ENCODE measurements at regions not wholly inside any gene's neighbourhood (a gene's known extent, or its start where the extent isn't known, plus 50 kb on each side); places are given as distances from the start of the nearest gene placed in this dataset.

- DNase-seq (no peak), ATAC-seq (no peak)
Observed at GRCh38 chr16:8374586-8375231, 215.6 kb downstream of the TMEM114 start.

DNA sequence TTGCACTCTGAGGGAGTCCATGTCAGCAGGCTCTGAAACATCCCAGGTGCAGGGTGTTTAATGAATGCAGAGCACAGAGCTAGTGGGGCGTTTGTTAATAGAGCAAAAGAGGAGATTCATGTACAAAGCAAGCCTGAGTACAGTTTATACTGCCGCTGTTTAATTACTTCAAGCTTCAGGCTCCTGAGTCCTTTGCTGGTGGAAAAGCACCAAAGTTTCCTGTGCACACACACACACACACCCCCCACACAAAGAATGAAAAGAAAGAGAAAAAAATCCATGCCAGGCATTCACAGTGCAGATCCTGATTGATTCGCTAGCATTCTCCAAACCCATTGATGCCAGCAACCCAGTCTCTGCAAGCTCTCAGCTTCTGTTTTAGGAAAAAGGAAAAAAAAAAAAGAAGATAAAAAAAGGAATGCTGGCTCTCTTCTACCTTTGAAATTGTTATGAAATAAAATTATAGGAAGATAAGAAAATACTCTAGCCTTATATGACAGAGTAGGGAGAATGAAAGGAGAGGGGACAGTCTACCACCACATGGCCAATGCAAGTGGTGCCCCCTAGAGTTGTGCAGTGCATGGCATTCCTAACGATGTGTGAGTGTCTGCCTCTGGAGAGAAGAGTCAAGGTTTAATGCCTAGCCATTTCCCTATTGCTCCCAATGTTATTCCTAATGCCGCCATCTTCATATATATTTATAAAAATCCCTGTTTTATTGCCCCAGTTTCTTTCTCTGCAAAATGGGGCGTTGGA, 216.5 kb downstream of the TMEM114 start:
- no peak for ATAC-seq

DNA sequence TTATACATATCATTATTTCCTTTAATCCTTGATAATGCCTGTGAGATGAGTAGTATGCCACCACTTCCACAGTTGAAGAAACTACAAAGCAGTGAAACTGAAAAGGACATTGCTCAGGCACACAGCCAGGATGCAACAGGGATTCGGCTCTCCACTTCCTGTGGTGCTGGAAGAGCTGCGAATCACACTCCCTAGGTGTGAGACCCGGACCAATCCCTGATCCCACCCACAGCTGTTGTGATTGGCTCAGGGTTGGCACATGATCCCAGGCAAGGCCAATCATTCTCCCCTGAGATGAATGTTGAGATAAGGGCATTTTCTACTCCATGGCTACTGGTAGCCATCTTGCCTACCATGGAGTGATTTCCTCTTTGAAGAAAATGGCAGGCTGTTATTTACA, 218.2 kb downstream of the TMEM114 start:
- no peak for DNase-seq
- no peak for ATAC-seq

More for the DNA sequence above, 216.5 kb downstream of the TMEM114 start:
- DNase-seq, result no peak

DNA sequence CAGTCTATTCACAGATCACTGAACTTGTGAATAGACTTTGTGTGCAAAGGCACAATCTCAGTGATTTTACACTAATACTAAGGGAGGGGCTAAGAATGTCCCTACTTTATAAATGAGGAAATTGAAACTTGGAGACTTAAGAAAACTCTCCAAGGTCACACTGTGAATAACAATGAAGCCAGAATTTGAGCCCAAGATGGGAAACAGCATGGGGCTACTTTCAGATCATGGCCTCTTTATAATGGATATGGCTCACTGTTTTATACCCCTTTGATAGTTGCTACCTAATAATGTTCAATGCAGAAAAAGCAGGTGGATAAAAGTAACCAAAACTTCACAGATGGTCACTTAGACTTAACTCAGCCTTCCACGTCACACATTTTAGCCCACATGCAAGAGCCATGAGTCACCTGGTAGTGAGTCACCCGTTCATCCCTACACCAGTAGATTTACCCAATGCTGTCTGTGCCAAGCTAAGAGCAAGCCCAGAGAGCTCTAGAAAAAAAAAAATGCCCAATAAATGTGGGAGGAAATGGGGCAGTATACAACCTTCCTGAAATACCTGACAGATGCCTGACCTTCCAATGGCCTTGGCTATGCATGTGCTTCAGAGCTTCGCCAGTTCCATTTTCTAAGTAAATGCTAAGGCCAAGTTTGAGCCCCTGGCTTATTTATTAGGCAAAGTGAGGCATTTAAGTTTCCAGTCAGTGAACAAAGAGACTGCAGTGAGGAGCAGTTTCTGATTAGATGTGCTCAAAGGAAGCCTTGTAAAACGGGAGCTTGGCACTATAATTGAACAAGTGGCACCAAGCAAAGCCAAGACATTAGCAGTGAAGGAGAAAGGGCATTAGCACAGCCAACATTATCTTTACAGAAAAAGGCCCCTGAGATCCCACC, 219.7 kb downstream of the TMEM114 start:
- ATAC-seq (no peak), DNase-seq (no peak)

GRCh38 chr16:8358937-8359336, 231.4 kb downstream of the TMEM114 start:
- no peak for ATAC-seq
- DNase-seq, result no peak

- ATAC-seq (no peak), DNase-seq (no peak)
Observed at GRCh38 chr16:8355675-8356074, 234.6 kb downstream of the TMEM114 start.

- DNase-seq (no peak), ATAC-seq (no peak)
Observed at GRCh38 chr16:8346294-8346693, 244.0 kb downstream of the TMEM114 start.

GRCh38 chr16:8342276-8342675, 248.0 kb downstream of the TMEM114 start:
- no peak for DNase-seq
- ATAC-seq, result no peak

DNA sequence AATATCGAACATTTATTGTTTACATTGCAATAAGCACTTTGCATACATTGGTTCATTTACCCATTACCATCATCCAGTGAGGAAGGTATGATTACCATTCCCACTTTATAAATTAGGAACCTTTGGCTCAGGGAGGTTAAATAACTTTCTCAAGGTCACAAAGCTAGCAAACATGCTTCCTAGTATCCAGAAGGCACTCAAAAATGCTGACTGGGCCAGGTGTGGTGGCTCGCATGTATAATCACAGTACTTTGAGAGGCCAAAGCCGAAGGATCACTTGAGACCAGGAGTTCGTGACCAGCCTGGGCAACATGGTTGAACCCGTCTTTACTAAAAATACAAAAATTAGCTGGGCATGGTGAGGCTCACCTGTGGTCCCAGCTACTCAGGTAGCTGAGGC, 259.6 kb downstream of the TMEM114 start:
- no peak for ATAC-seq
- DNase-seq, result no peak

GRCh38 chr16:8326232-8326631, 264.1 kb downstream of the TMEM114 start:
- ATAC-seq, result no peak

GRCh38 chr16:8323153-8323552, 267.2 kb downstream of the TMEM114 start:
- no peak for ATAC-seq
- DNase-seq, result no peak

More at GRCh38 chr16:8326232-8326631, 264.1 kb downstream of the TMEM114 start:
- DNase-seq, result no peak

DNA sequence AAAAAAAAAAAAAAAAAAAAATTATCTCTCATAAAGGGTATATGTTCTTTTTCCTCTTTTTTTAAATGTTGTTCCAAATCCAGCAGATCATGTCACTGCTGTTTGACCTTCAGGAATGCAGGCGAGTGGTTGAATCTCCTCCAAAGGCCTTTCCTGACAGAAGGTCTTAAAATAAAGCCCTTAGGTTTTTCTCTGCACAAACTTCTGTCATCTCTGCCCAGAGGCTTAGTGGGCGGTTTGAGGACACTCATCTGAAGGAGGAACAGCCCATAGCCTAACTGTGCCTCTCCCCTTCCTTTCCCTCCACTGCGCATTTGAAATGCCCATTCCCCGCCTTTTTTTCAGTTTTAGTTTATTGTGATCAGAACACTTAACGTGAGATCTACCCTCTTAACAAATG, 270.2 kb downstream of the TMEM114 start:
- DNase-seq (no peak), ATAC-seq (no peak)

- ATAC-seq (no peak), DNase-seq (no peak)
Observed at GRCh38 chr16:8310816-8311215, 279.5 kb downstream of the TMEM114 start.

GRCh38 chr16:8310323-8310722, 280.0 kb downstream of the TMEM114 start:
- ATAC-seq (no peak), DNase-seq (no peak)

- DNase-seq (no peak), ATAC-seq (no peak)
Observed at GRCh38 chr16:8305201-8305600, 285.1 kb downstream of the TMEM114 start.

DNA sequence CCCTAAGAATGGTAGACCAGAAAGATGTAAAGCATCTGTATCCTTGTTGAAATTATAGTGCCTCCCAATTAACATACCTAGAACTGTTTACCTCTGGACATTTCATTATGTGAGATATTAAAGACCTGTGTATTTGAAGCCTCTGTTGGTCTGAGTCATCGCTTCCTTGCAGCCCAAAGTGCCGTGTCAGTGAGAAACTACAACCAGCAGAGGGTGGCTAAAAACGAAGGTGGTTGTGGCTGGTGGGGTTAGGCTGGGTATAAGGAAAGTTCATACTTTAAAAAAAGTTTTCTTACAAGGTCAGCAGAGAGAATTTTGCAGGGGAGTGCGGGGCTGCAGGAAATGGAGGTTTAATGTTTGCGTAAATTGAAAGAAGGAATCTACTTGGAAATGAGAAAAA, 290.7 kb downstream of the TMEM114 start:
- ATAC-seq (no peak), DNase-seq (no peak)

DNA sequence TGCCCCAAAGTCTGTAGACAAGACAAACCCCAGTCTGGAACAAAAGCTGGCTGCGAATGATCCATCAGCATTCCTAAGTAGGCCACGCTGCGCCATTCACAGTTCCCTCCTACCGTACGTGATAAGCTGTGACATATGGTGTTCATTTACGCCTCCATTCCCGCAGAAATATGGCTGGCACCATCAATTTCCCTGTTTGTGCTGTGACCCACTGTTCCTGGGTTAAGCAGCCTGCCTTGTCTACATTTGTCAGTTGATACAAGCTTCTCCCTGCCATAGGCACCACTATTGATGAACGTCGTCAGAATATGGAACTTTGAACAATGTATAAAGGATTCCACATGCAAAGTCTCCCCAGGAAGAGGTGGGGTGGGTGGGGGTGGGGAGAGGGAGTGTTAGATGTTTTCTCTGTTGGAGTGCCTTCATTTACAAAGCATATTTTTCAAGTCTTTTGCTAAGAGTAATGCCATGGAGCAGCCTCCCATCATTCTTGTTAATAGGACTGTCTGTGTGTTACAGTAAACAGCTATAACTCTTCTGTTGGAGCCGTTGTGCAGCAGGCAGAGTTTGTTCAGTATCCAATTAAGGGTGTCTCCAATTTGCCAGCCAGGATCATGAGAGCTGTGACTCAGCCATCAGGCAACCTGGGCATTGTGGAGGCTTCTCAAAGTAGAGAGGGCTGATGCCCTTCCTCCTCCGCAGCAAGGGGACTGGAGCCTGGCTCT, 294.6 kb downstream of the TMEM114 start:
- no peak for DNase-seq
- no peak for ATAC-seq

- DNase-seq (no peak), ATAC-seq (no peak)
Observed at GRCh38 chr16:8293413-8293812, 296.9 kb downstream of the TMEM114 start.

DNA sequence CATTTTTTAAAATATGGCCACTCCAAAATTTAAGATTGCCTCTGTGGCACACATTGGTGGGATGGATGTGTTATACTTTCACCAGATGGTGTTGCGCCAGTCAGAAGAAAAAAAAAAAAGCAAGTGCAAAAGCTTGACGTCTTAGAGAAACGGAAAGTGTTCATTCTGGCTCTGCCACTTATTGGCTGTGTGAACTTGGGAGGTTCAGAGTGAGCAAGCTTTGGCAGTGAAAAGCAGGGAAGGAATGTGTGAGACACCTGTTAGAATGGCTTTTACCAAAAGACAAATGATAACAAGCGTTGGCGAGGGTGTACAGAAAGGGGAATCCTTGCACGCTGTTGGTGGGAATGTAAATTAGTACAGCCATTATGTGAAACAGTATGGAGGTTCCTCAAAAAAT, 298.0 kb downstream of the TMEM114 start:
- no peak for ATAC-seq

GRCh38 chr16:8286348-8286747, 304.0 kb downstream of the TMEM114 start:
- ATAC-seq (no peak), DNase-seq (no peak)

More for the DNA sequence above, 298.0 kb downstream of the TMEM114 start:
- no peak for DNase-seq

GRCh38 chr16:8283195-8283594, 307.1 kb downstream of the TMEM114 start:
- no peak for ATAC-seq

DNA sequence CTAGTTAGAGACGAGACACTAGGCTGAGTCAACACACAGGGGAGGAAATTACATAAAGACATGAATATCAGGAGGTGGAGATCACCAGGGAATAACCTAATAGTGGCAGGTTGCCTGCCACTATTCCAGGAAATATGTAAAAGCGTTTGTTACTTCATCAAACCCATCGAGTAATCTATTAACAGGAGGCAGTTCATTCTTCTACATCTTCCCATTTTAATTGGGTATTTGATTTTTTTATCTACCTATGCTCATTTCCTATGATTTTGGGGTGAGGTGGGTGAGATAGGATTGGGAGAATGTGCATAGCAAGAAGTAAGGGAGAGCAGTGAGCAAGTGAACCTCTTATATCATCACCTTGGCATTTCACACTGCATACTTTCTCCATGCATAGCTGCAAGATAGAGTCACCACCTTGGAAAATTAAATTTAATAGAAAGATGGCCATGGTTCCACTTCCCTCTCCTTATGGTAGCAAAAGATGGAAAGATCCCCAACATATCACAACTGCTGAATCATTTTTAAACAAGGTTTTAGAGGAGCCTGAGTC, 312.2 kb downstream of the TMEM114 start:
- ATAC-seq, result no peak

More at GRCh38 chr16:8283195-8283594, 307.1 kb downstream of the TMEM114 start:
- DNase-seq, result no peak

More for the DNA sequence above, 312.2 kb downstream of the TMEM114 start:
- no peak for DNase-seq
